ENCODE measurements at regions not wholly inside any gene's neighbourhood (a gene's known extent, or its start where the extent isn't known, plus 50 kb on each side); places are given as distances from the start of the nearest gene placed in this dataset.
A peak's percentile ranks its signal among the peaks of the same experiment; 100 is the strongest.

GRCh38 chr1:110780600-110781484, 92.1 kb upstream of the CD53 start:
- DNase-seq (peak; percentile 44 to 70 (median 49)), ATAC-seq (peak; percentile 29 to 79)
- Histone ChIP-seq H3K27ac (ENCODE audit: low read length) (no peak overlapping the region), H3K4me3 (ENCODE audit: low read length) (no peak overlapping the region), H3K4me1 (ENCODE audit: control insufficient read depth, insufficient read depth, low read length) (no peaks in the 10 kb centered on the region), H3K27me3 (ENCODE audit: control insufficient read depth, insufficient read depth) (no peaks in the 10 kb centered on the region), H3K9me3 (ENCODE audit: control insufficient read depth, low read length) (no peaks in the 10 kb centered on the region)
- intact Hi-C loops (cut with DNase I): loop anchor here (5.0 to 10.0 kb wide), 4 partner anchors 149 to 256 kb away; no protein-coding TSS in a partner anchor
- 22% methylated on average over 31 of the region's 31 CpGs for WGBS

GRCh38 chr1:110779636-110780035, 93.3 kb upstream of the CD53 start:
- no peaks in the 10 kb centered on the region for H3K27me3 ChIP-seq (ENCODE audit: control insufficient read depth, insufficient read depth)
- H3K4me3 ChIP-seq (ENCODE audit: low read length): no peak overlapping the region
- H3K4me1 ChIP-seq (ENCODE audit: control insufficient read depth, insufficient read depth, low read length): no peaks in the 10 kb centered on the region
- intact Hi-C loops (cut with DNase I): loop anchor here (5.0 to 10.0 kb wide), 4 partner anchors 147 to 255 kb away; no protein-coding TSS in a partner anchor
- no peaks in the 10 kb centered on the region for H3K9me3 ChIP-seq (ENCODE audit: control insufficient read depth, low read length)
- H3K27ac ChIP-seq (ENCODE audit: low read length): no peak overlapping the region
- DNase-seq (no peak), ATAC-seq (no peak)
- WGBS: 64% methylated on average over 3 of the region's 3 CpGs

GRCh38 chr1:110778821-110779220, 94.1 kb upstream of the CD53 start:
- DNase-seq: no peak

GRCh38 chr1:110777228-110777627, 95.7 kb upstream of the CD53 start:
- no peaks in the 10 kb centered on the region for H3K9me3 ChIP-seq (ENCODE audit: control insufficient read depth, low read length)
- no peak overlapping the region for H3K4me3 ChIP-seq (ENCODE audit: low read length)
- DNase-seq (no peak), ATAC-seq (no peak)
- H3K4me1 ChIP-seq (ENCODE audit: control insufficient read depth, insufficient read depth, low read length): no peaks in the 10 kb centered on the region
- no peak overlapping the region for H3K27ac ChIP-seq (ENCODE audit: low read length)
- WGBS: 83% methylated on average over 4 of the region's 4 CpGs
- no peaks in the 10 kb centered on the region for H3K27me3 ChIP-seq (ENCODE audit: control insufficient read depth, insufficient read depth)
- intact Hi-C loops (cut with DNase I): no loop called here

More at GRCh38 chr1:110778821-110779220, 94.1 kb upstream of the CD53 start:
- Histone ChIP-seq H3K4me3 (ENCODE audit: low read length) (no peak overlapping the region), H3K27me3 (ENCODE audit: control insufficient read depth, insufficient read depth) (no peaks in the 10 kb centered on the region), H3K27ac (ENCODE audit: low read length) (no peak overlapping the region), H3K9me3 (ENCODE audit: control insufficient read depth, low read length) (no peaks in the 10 kb centered on the region), H3K4me1 (ENCODE audit: control insufficient read depth, insufficient read depth, low read length) (no peaks in the 10 kb centered on the region)
- intact Hi-C loops (cut with DNase I): no loop called here
- no peak for ATAC-seq
- 63% methylated on average over 1 of the region's 1 CpG for WGBS

- ATAC-seq: peak; percentile 36 to 84
- intact Hi-C loops (cut with DNase I): no loop called here
- no peak for DNase-seq
Observed at GRCh38 chr1:110774398-110774797, 98.5 kb upstream of the CD53 start.

GRCh38 chr1:110773813-110774212, 99.1 kb upstream of the KCNA3 start:
- intact Hi-C loops (cut with DNase I): no loop called here
- ATAC-seq (peak in 1 of 2 donors; percentile 20), DNase-seq (no peak)
- Histone ChIP-seq H3K27ac (ENCODE audit: low read length) (no peak overlapping the region), H3K27me3 (ENCODE audit: control insufficient read depth, insufficient read depth) (no peaks in the 10 kb centered on the region), H3K4me3 (ENCODE audit: low read length) (no peak overlapping the region), H3K4me1 (ENCODE audit: control insufficient read depth, insufficient read depth, low read length) (no peaks in the 10 kb centered on the region), H3K9me3 (ENCODE audit: control insufficient read depth, low read length) (no peaks in the 10 kb centered on the region)
- 49% methylated on average over 3 of the region's 3 CpGs for WGBS

More at GRCh38 chr1:110774398-110774797, 98.5 kb upstream of the CD53 start:
- H3K4me1 ChIP-seq (ENCODE audit: control insufficient read depth, insufficient read depth, low read length): no peaks in the 10 kb centered on the region
- H3K27ac ChIP-seq (ENCODE audit: low read length): no peak overlapping the region
- no peaks in the 10 kb centered on the region for H3K27me3 ChIP-seq (ENCODE audit: control insufficient read depth, insufficient read depth)
- H3K9me3 ChIP-seq (ENCODE audit: control insufficient read depth, low read length): no peaks in the 10 kb centered on the region
- H3K4me3 ChIP-seq (ENCODE audit: low read length): no peak overlapping the region

- Histone ChIP-seq H3K9me3 (ENCODE audit: control insufficient read depth, low read length) (no peaks in the 10 kb centered on the region), H3K27ac (ENCODE audit: low read length) (no peak overlapping the region), H3K4me1 (ENCODE audit: control insufficient read depth, insufficient read depth, low read length) (no peaks in the 10 kb centered on the region), H3K4me3 (ENCODE audit: low read length) (no peak overlapping the region), H3K27me3 (ENCODE audit: control insufficient read depth, insufficient read depth) (no peaks in the 10 kb centered on the region)
- ATAC-seq (no peak), DNase-seq (no peak)
- intact Hi-C loops (cut with DNase I): no loop called here
- WGBS: 87% methylated on average over 2 of the region's 2 CpGs
Observed at GRCh38 chr1:110771245-110772022, 96.7 kb upstream of the KCNA3 start.

- Histone ChIP-seq H3K4me1 (ENCODE audit: control insufficient read depth, insufficient read depth, low read length) (no peaks in the 10 kb centered on the region), H3K4me3 (ENCODE audit: low read length) (no peak overlapping the region), H3K9me3 (ENCODE audit: control insufficient read depth, low read length) (no peaks in the 10 kb centered on the region), H3K27ac (ENCODE audit: low read length) (no peak overlapping the region), H3K27me3 (ENCODE audit: control insufficient read depth, insufficient read depth) (no peaks in the 10 kb centered on the region)
- ATAC-seq (no peak), DNase-seq (no peak)
- 62% methylated on average over 2 of the region's 2 CpGs for WGBS
- intact Hi-C loops (cut with DNase I): no loop called here
Observed at GRCh38 chr1:110770832-110771231, 96.1 kb upstream of the KCNA3 start.

GRCh38 chr1:110768605-110769004, 93.9 kb upstream of the KCNA3 start:
- ATAC-seq: no peak
- intact Hi-C loops (cut with DNase I): loop anchor here in 3 of 4 donors (2.0 to 5.0 kb wide), 2 partner anchors 136 to 140 kb away; no protein-coding TSS in a partner anchor
- Histone ChIP-seq H3K4me1 (ENCODE audit: control insufficient read depth, insufficient read depth, low read length) (no peaks in the 10 kb centered on the region), H3K27ac (ENCODE audit: low read length) (no peak overlapping the region), H3K9me3 (ENCODE audit: control insufficient read depth, low read length) (no peaks in the 10 kb centered on the region), H3K4me3 (ENCODE audit: low read length) (no peak overlapping the region), H3K27me3 (ENCODE audit: control insufficient read depth, insufficient read depth) (no peaks in the 10 kb centered on the region)
- DNase-seq: no peak
- whole genome bisulfite sequencing: 60% methylated on average over 2 of the region's 2 CpGs

GRCh38 chr1:110766336-110766647, 91.6 kb upstream of the KCNA3 start:
- Histone ChIP-seq H3K4me1 (ENCODE audit: control insufficient read depth, insufficient read depth, low read length) (no peaks in the 10 kb centered on the region), H3K4me3 (ENCODE audit: low read length) (no peak overlapping the region), H3K27me3 (ENCODE audit: control insufficient read depth, insufficient read depth) (no peaks in the 10 kb centered on the region), H3K27ac (ENCODE audit: low read length) (no peak overlapping the region), H3K9me3 (ENCODE audit: control insufficient read depth, low read length) (no peaks in the 10 kb centered on the region)
- ATAC-seq (no peak), DNase-seq (no peak)
- intact Hi-C loops (cut with DNase I): loop anchor here in 3 of 4 donors (2.0 to 5.0 kb wide), 2 partner anchors 134 to 135 kb away; no protein-coding TSS in a partner anchor
- 2% methylated on average over 1 of the region's 1 CpG for WGBS
